OCI-LY7 (cell line): ENCODE measurements at regions not wholly inside any gene's neighbourhood (a gene's known extent, or its start where the extent isn't known, plus 50 kb on each side); places are given as distances from the start of the nearest gene placed in this dataset.

Source experiments
- BruUV-seq: library from RNA; stranded (reverse); fragments of 400-500 nt; replicated peaks from 2 replicates; lab custom pipeline; 2021; lab: Mats Ljungman, UMichigan
- CTCF ChIA-PET: fragments of 300-600 bp; sonication (Branson Sonifier 250); formaldehyde crosslinking; loops from one replicate; lab custom pipeline; 2022; ENCODE audit warnings: antibody characterized with exemption; ENCODE audit not compliant: unreplicated experiment; lab: Charles Lee
- POLR2A ChIA-PET: fragments of 300-600 bp; sonication (Branson Sonifier 250); formaldehyde crosslinking; loops from one replicate; lab custom pipeline; 2022; ENCODE audit warnings: antibody characterized with exemption; lab: Charles Lee
- DNase-seq: peaks from one replicate; pipeline ENCODE4 v3.0.0-alpha.2; 2015; ENCODE audit warnings: low spot score
- H2AFZ ChIP-seq: fragments of 200-600 bp; sonication (generic), shearing (Covaris generic); 2 replicates; pipeline ENCODE4 v1.6.1; 2014; ENCODE audit warnings: mild to moderate bottlenecking, antibody characterized with exemption, low read length, moderate library complexity
- H3K27ac ChIP-seq: fragments of 200-600 bp; sonication (generic); 2 replicates; pipeline ENCODE4 v1.5.1; 2014; ENCODE audit warnings: mixed run types, low read depth, mild to moderate bottlenecking, moderate library complexity, low read length, inconsistent platforms; ENCODE audit not compliant: poor library complexity, severe bottlenecking
- H3K36me3 ChIP-seq: fragments of 200-600 bp; sonication (generic); 2 replicates; pipeline ENCODE4 v1.6.1; 2014; ENCODE audit warnings: mild to moderate bottlenecking, antibody characterized with exemption, low read length, moderate library complexity, mixed read lengths; ENCODE audit not compliant: insufficient read depth
- H3K4me1 ChIP-seq: fragments of 200-600 bp; sonication (generic); 2 replicates; pipeline ENCODE4 v1.5.1; 2014; ENCODE audit warnings: mild to moderate bottlenecking, low read length; ENCODE audit not compliant: insufficient read depth, poor library complexity, severe bottlenecking
- H3K4me2 ChIP-seq: fragments of 200-600 bp; sonication (generic); 2 replicates; pipeline ENCODE4 v1.6.1; 2014; ENCODE audit warnings: mild to moderate bottlenecking, low read length
- H3K4me3 ChIP-seq: fragments of 200-600 bp; sonication (generic); 2 replicates; pipeline ENCODE4 v1.5.1; 2014; ENCODE audit warnings: mild to moderate bottlenecking, low read depth, low read length; ENCODE audit not compliant: poor library complexity, severe bottlenecking
- H3K79me2 ChIP-seq: fragments of 200-600 bp; sonication (generic); 2 replicates; pipeline ENCODE4 v1.6.1; 2016; ENCODE audit warnings: low read depth, mild to moderate bottlenecking, low read length, moderate library complexity, mixed read lengths; ENCODE audit not compliant: insufficient read depth
- H3K9me2 ChIP-seq: fragments of 200-600 bp; sonication (generic); 2 replicates; pipeline ENCODE4 v1.6.1; 2016; ENCODE audit warnings: mild to moderate bottlenecking, low read length, mixed read lengths; ENCODE audit not compliant: insufficient read depth
- H3K9me3 ChIP-seq: fragments of 200-600 bp; sonication (generic); 2 replicates; pipeline ENCODE4 v1.6.1; 2014; ENCODE audit warnings: mild to moderate bottlenecking, mixed run types, low read length, mixed read lengths
- H4K20me1 ChIP-seq: fragments of 200-600 bp; sonication (generic); 2 replicates; pipeline ENCODE4 v1.6.1; 2014; ENCODE audit warnings: mild to moderate bottlenecking, antibody characterized with exemption, low read length, moderate library complexity, mixed read lengths; ENCODE audit not compliant: insufficient read depth
- CTCF ChIP-seq: fragments of 200-600 bp; sonication (generic); conservative IDR thresholded peaks from 2 replicates; pipeline ENCODE4 v1.5.1; 2014; ENCODE audit warnings: mild to moderate bottlenecking, antibody characterized with exemption, low read length, moderate library complexity, mixed read lengths
- EZH2phosphoT487 ChIP-seq: fragments of 200-600 bp; sonication (generic); IDR thresholded peaks from 2 replicates; pipeline ENCODE4 v1.6.1; 2018; ENCODE audit warnings: low read depth, borderline replicate concordance, mild to moderate bottlenecking, mixed run types, antibody characterized with exemption, low read length, moderate library complexity, mixed read lengths
- intact Hi-C: fragments of 100-400 bp; cut with micrococcal nuclease; formaldehyde crosslinking; loops from one replicate; pipeline ENCODE4 v1.10.0; 2022; ENCODE audit not compliant: unreplicated experiment

DNA sequence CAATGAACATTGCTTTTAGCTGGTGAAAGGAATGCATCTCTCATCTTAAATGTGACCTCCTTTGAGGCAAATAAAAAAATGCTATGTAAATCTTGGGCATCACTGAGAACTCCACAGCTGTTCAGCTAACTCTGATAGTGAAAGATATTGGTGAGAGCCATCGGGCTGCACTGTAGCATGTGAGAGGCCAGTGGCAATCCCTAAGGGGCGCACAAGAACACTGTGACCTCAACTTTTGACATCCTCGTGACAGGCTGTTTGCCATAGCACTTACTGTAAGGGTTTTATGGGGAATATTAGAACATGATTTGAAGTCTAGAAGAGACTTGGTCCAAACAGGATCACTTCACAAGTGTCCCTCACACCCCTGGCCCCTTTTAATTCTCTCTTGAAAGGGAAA is 697.9 kb downstream of the MCTP2 start:
- no TSS peak for BruUV-seq
- H3K79me2 ChIP-seq, result no peaks in the 10 kb centered on the region
- no peaks in the 10 kb centered on the region for H3K9me2 ChIP-seq
- H3K9me3 ChIP-seq, result no peaks in the 10 kb centered on the region
- no peaks in the 10 kb centered on the region for H4K20me1 ChIP-seq
- no peaks in the 10 kb centered on the region for H3K36me3 ChIP-seq
- no peak overlapping the region for H3K27ac ChIP-seq
- ChIA-PET CTCF (no interaction called here), POLR2A (no interaction called here)
- TF ChIP-seq EZH2phosphoT487 (no peak), CTCF (no peak)
- intact Hi-C loops, result no loop called here
- no peak for DNase-seq
- no peak overlapping the region for H3K4me3 ChIP-seq
- no peak overlapping the region for H2AFZ ChIP-seq
- H3K4me1 ChIP-seq, result no peaks in the 10 kb centered on the region
- H3K4me2 ChIP-seq, result no peak overlapping the region

DNA sequence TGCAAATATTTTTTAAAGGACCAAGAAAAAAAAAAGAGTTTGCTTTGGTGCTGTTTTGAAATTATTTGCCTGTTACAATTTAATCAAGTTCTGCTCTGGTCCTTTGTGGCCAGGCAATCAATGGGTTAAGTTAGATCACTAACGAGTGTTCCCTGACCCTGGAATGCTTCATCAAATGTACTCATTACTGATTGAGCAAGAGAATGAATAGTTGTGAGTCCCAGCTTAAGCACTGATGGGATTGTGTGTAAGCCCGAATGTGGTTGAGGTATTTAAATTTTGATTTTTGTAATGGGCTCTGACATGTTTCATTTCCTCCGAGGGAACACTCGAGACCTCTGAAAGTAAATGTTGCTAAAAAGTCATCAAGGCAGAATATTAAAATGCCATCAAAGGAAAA is 699.1 kb downstream of the MCTP2 start:
- Histone ChIP-seq H4K20me1 (no peaks in the 10 kb centered on the region), H3K4me2 (no peak overlapping the region), H2AFZ (no peak overlapping the region), H3K79me2 (no peaks in the 10 kb centered on the region), H3K9me2 (no peaks in the 10 kb centered on the region), H3K36me3 (no peaks in the 10 kb centered on the region), H3K4me1 (no peaks in the 10 kb centered on the region), H3K9me3 (no peaks in the 10 kb centered on the region), H3K4me3 (no peak overlapping the region), H3K27ac (no peak overlapping the region)
- DNase-seq, result no peak
- POLR2A ChIA-PET, result interaction anchor here (0.6 kb wide), 1 partner anchor 254 kb away, joined by 3 read pairs; no protein-coding TSS in a partner anchor
- CTCF ChIA-PET, result no interaction called here
- intact Hi-C loops, result no loop called here
- no TSS peak for BruUV-seq
- TF ChIP-seq CTCF, result no peak
- TF ChIP-seq EZH2phosphoT487, result no peak

- POLR2A ChIA-PET, result no interaction called here
- BruUV-seq, result no TSS peak
- H2AFZ ChIP-seq, result no peak overlapping the region
- H3K9me2 ChIP-seq, result no peaks in the 10 kb centered on the region
- H3K4me2 ChIP-seq, result no peak overlapping the region
- DNase-seq, result no peak
- no peak overlapping the region for H3K4me3 ChIP-seq
- TF ChIP-seq EZH2phosphoT487 (no peak), CTCF (no peak)
- no peaks in the 10 kb centered on the region for H3K9me3 ChIP-seq
- H3K79me2 ChIP-seq, result no peaks in the 10 kb centered on the region
- CTCF ChIA-PET, result no interaction called here
- H3K27ac ChIP-seq, result no peak overlapping the region
- H3K36me3 ChIP-seq, result no peaks in the 10 kb centered on the region
- no peaks in the 10 kb centered on the region for H4K20me1 ChIP-seq
- no peaks in the 10 kb centered on the region for H3K4me1 ChIP-seq
- intact Hi-C loops, result no loop called here
Measured at GRCh38 chr15:94930960-94931359, 699.6 kb downstream of the MCTP2 start.
